ENCODE measurements at regions not wholly inside any gene's neighbourhood (a gene's known extent, or its start where the extent isn't known, plus 50 kb on each side); places are given as distances from the start of the nearest gene placed in this dataset.

DNA sequence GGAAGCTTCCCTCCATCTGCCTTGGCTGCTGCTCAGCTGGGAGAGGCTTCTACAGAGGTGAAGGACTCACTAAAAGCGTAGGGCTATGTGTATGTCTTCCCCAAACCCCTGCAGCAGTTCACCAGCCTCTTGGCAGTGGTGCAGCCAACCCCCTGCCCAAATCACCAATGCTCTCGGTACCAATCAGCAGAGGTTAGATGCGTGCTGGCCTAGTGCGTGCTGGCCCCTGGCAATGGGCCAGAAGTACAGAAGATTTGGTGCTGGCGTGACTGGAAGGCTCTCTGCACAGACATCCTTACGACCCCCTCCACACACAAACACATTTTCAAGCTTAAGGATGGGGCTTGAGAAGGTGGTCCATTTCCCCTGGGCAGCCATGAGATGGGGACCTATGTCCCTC, 79.0 kb downstream of the MRPL14 start:
- TF ChIP-seq, protein P1, sequence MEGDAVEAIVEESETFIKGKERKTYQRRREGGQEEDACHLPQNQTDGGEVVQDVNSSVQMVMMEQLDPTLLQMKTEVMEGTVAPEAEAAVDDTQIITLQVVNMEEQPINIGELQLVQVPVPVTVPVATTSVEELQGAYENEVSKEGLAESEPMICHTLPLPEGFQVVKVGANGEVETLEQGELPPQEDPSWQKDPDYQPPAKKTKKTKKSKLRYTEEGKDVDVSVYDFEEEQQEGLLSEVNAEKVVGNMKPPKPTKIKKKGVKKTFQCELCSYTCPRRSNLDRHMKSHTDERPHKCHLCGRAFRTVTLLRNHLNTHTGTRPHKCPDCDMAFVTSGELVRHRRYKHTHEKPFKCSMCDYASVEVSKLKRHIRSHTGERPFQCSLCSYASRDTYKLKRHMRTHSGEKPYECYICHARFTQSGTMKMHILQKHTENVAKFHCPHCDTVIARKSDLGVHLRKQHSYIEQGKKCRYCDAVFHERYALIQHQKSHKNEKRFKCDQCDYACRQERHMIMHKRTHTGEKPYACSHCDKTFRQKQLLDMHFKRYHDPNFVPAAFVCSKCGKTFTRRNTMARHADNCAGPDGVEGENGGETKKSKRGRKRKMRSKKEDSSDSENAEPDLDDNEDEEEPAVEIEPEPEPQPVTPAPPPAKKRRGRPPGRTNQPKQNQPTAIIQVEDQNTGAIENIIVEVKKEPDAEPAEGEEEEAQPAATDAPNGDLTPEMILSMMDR (conservative IDR thresholded peaks at IDR 0.05 in 1 of 2, IDR thresholded peaks at IDR 0.05 in 1 of 2; ENCODE audit: extremely low read depth in 1 of 2, insufficient read depth in 1 of 2, low read depth in 1 of 2, low read length in 2 of 2), result no peak
- no peak for TF ChIP-seq EZH2 (IDR thresholded peaks at IDR 0.05; ENCODE audit: borderline replicate concordance, low read length)
